IMR-90 (cell line): ENCODE measurements at regions not wholly inside any gene's neighbourhood (a gene's known extent, or its start where the extent isn't known, plus 50 kb on each side); places are given as distances from the start of the nearest gene placed in this dataset.

Experiments
- ATAC-seq: fragments of 200-7000 bp; cut with Tn5 transposase; 2 replicates; pipeline ENCODE4 v1.9.1; 2020; ENCODE audit warnings: low read depth, mild to moderate bottlenecking, moderate library complexity
- BruUV-seq: library from RNA; stranded (reverse); fragments of 400-500 nt; replicated peaks from 2 replicates; lab custom pipeline; 2021; lab: Mats Ljungman, UMichigan
- CTCF ChIA-PET: fragments of 300-600 bp; formaldehyde crosslinking; extraction: SDS; loops from one replicate; lab custom pipeline; 2021; ENCODE audit warnings: antibody characterized with exemption; lab: Yijun Ruan, JAX
- POLR2A ChIA-PET: fragments of 300-600 bp; sonication (Branson Sonifier 250); formaldehyde crosslinking; loops from one replicate; lab custom pipeline; 2022; ENCODE audit warnings: antibody characterized with exemption; ENCODE audit not compliant: unreplicated experiment; lab: Charles Lee
- DNase-seq: peaks from one replicate; pipeline ENCODE4 v3.0.0; 2013
- H2AFZ ChIP-seq: replicated peaks from 2 replicates; pipeline ENCODE3; 2013; ENCODE audit warnings: low read length, mild to moderate bottlenecking; ENCODE audit not compliant: poor library complexity
- H2AK5ac ChIP-seq: 2 replicates; pipeline ENCODE4 v1.6.1; 2013; ENCODE audit warnings: low read depth, low read length, inconsistent platforms
- H2AK9ac ChIP-seq: replicated peaks from 2 replicates; pipeline ENCODE3; 2013; ENCODE audit warnings: mild to moderate bottlenecking, low read depth, low read length, moderate library complexity; ENCODE audit not compliant: poor library complexity
- H2BK120ac ChIP-seq: 2 replicates; pipeline ENCODE4 v1.6.1; 2013; ENCODE audit warnings: low read depth, low read length, inconsistent platforms
- H2BK15ac ChIP-seq: 3 replicates; pipeline ENCODE4 v1.6.1; 2013; ENCODE audit warnings: low read depth, low read length, inconsistent platforms
- H2BK20ac ChIP-seq: 2 replicates; pipeline ENCODE4 v1.6.1; 2013; ENCODE audit warnings: low read depth, mild to moderate bottlenecking, inconsistent platforms, low read length, moderate library complexity
- H2BK5ac ChIP-seq: 2 replicates; pipeline ENCODE4 v1.6.1; 2013; ENCODE audit warnings: mild to moderate bottlenecking, low read depth, low read length, inconsistent platforms; ENCODE audit not compliant: poor library complexity, severe bottlenecking
- H3K14ac ChIP-seq: replicated peaks from 2 replicates; pipeline ENCODE4 v1.6.1; 2013; ENCODE audit warnings: low read depth, low read length, inconsistent platforms
- H3K18ac ChIP-seq: 2 replicates; pipeline ENCODE4 v1.6.1; 2013; ENCODE audit warnings: low read depth, low read length, control low read depth
- H3K23ac ChIP-seq: 2 replicates; pipeline ENCODE4 v1.6.1; 2013; ENCODE audit warnings: low read depth, low read length, inconsistent platforms
- H3K27ac ChIP-seq: 2 replicates; pipeline ENCODE4 v1.5.1; 2013; ENCODE audit warnings: mild to moderate bottlenecking, control low read depth, low read length; ENCODE audit not compliant: insufficient read depth
- H3K27me3 ChIP-seq: 2 replicates; pipeline ENCODE4 v1.6.1; 2013; ENCODE audit warnings: low read length; ENCODE audit not compliant: control insufficient read depth, insufficient read depth
- H3K36me3 ChIP-seq: 2 replicates; pipeline ENCODE4 v1.6.1; 2013; ENCODE audit warnings: low read length, mixed read lengths; ENCODE audit not compliant: control insufficient read depth, insufficient read depth
- H3K4ac ChIP-seq: 2 replicates; pipeline ENCODE4 v1.6.1; 2013; ENCODE audit warnings: low read depth, low read length, inconsistent platforms
- H3K4me1 ChIP-seq: 2 replicates; pipeline ENCODE4 v1.6.1; 2013; ENCODE audit warnings: low read length, mixed read lengths; ENCODE audit not compliant: control insufficient read depth, insufficient read depth
- H3K4me2 ChIP-seq: 2 replicates; pipeline ENCODE4 v1.6.1; 2013; ENCODE audit warnings: low read depth, mild to moderate bottlenecking, control low read depth, low read length, moderate library complexity
- H3K4me3 ChIP-seq: 2 replicates; pipeline ENCODE4 v1.5.1; 2013; ENCODE audit warnings: low read depth, mild to moderate bottlenecking, control low read depth, low read length, moderate library complexity; ENCODE audit not compliant: insufficient read depth
- H3K56ac ChIP-seq: 2 replicates; pipeline ENCODE4 v1.6.1; 2013; ENCODE audit warnings: low read length, inconsistent platforms; ENCODE audit not compliant: insufficient read depth; ENCODE audit errors: extremely low read depth
- H3K79me1 ChIP-seq, 2 experiments: 2 replicates each; pipeline ENCODE4 v1.6.1; 2013; ENCODE audit warnings: low read length in 2 of 2, inconsistent platforms in 1 of 2, low read depth in 1 of 2
- H3K9ac ChIP-seq: 2 replicates; pipeline ENCODE4 v1.6.1; 2013; ENCODE audit warnings: low read depth, low read length, control low read depth
- H3K9me1 ChIP-seq: 2 replicates; pipeline ENCODE4 v1.6.1; 2013; ENCODE audit warnings: low read length, inconsistent platforms; ENCODE audit not compliant: insufficient read depth
- H3K9me3 ChIP-seq: 2 replicates; pipeline ENCODE4 v1.6.1; 2013; ENCODE audit warnings: low read length; ENCODE audit not compliant: control insufficient read depth, insufficient read depth
- H4K20me1 ChIP-seq: 2 replicates; pipeline ENCODE4 v1.6.1; 2013; ENCODE audit warnings: low read length, inconsistent platforms; ENCODE audit not compliant: insufficient read depth
- H4K5ac ChIP-seq: 2 replicates; pipeline ENCODE4 v1.6.1; 2013; ENCODE audit warnings: mild to moderate bottlenecking, low read depth, low read length, control low read depth
- H4K8ac ChIP-seq, 2 experiments: 2 replicates each; pipeline ENCODE4 v1.6.1; 2013; ENCODE audit warnings: low read depth in 2 of 2, low read length in 2 of 2, control low read depth in 1 of 2, inconsistent platforms in 1 of 2
- H4K91ac ChIP-seq: 2 replicates; pipeline ENCODE4 v1.6.1; 2013; ENCODE audit warnings: low read depth, low read length, inconsistent platforms; ENCODE audit not compliant: insufficient read depth
- MAFK ChIP-seq: IDR thresholded peaks from 2 replicates; pipeline ENCODE4 v1.6.1; 2012; ENCODE audit warnings: low read depth, low read length, improper control_type of control experiment
- POLR2A ChIP-seq: IDR thresholded peaks from 2 replicates; pipeline ENCODE4 v1.6.1; 2012; ENCODE audit warnings: mild to moderate bottlenecking, low read depth, low read length
- WGBS, 2 experiments: methylation state at CpG; one replicate each; pipeline versions ENCODE4 v1.1.5 to v1.1.7; 2013; ENCODE audit warnings: missing lambda C conversion rate in 2 of 2; ENCODE audit not compliant: insufficient read length in 1 of 2; ENCODE audit errors: extremely low coverage in 2 of 2; 5-methylcytosine and 5-hydroxymethylcytosine counted together
- dilution Hi-C: fragments of 300-500 bp; cut with HindIII; formaldehyde crosslinking; loops from one replicate; pipeline ENCODE4 v1.14.3; 2018; ENCODE audit warnings: low sequenced_read_pairs; ENCODE audit not compliant: unreplicated experiment
- in situ Hi-C: fragments of 300-500 bp; cut with MboI; formaldehyde crosslinking; loops from 3 replicates; pipeline ENCODE4 v1.14.3; 2019; ENCODE audit warnings: low sequenced_read_pairs, inconsistent platforms, mixed read lengths
- intact Hi-C: fragments of 100-400 bp; cut with micrococcal nuclease; formaldehyde crosslinking; loops from 2 replicates; pipeline ENCODE4 v1.10.0; 2022

- Histone ChIP-seq H2BK20ac (no peak overlapping the region), H3K36me3 (no peaks in the 10 kb centered on the region), H4K20me1 (no peaks in the 10 kb centered on the region), H3K27ac (no peak overlapping the region), H3K4me3 (no peak overlapping the region), H2AK9ac (no peak overlapping the region), H3K9me1 (no peaks in the 10 kb centered on the region), H2BK5ac (no peak overlapping the region), H2BK120ac (no peak overlapping the region), H3K23ac (no peak overlapping the region), H3K14ac (no peak overlapping the region), H2AFZ (no peak overlapping the region), H3K18ac (no peak overlapping the region), H4K8ac (no peak overlapping the region), H3K4me1 (no peaks in the 10 kb centered on the region), H2BK15ac (no peak overlapping the region), H3K79me1 (no peaks in the 10 kb centered on the region), H4K5ac (no peak overlapping the region), H2AK5ac (no peak overlapping the region), H4K91ac (no peak overlapping the region), H3K56ac (no peak overlapping the region), H3K4me2 (no peak overlapping the region), H3K27me3 (no peaks in the 10 kb centered on the region), H3K9me3 (peaks cover 2% of the 10 kb centered on the region; the same call in 1 of the 2 replicates), H3K9ac (no peak overlapping the region), H3K4ac (no peak overlapping the region)
- in situ Hi-C loops = no loop called here
- no TSS peak for BruUV-seq
- dilution Hi-C loops = no loop called here
- intact Hi-C loops = no loop called here
- ChIA-PET CTCF (no interaction called here), POLR2A (no interaction called here)
- WGBS, 2 experiments = no CpG with 5 or more reads among the region's 1 CpG
- no peak for DNase-seq
- no peak for ATAC-seq
- TF ChIP-seq MAFK = peak; percentile 51; the same call in 1 of the 2 replicates
- TF ChIP-seq POLR2A = no peak
Measured at GRCh38 chr10:57460540-57460939, 807.2 kb downstream of the IPMK start.
